ENCODE measurements at regions not wholly inside any gene's neighbourhood (a gene's known extent, or its start where the extent isn't known, plus 50 kb on each side); places are given as distances from the start of the nearest gene placed in this dataset.
"Not testable (repeated sequence)": the region's sequence is repeated elsewhere in the genome, so short reads cannot be mapped to it uniquely, and the experiment has no call there.

DNA sequence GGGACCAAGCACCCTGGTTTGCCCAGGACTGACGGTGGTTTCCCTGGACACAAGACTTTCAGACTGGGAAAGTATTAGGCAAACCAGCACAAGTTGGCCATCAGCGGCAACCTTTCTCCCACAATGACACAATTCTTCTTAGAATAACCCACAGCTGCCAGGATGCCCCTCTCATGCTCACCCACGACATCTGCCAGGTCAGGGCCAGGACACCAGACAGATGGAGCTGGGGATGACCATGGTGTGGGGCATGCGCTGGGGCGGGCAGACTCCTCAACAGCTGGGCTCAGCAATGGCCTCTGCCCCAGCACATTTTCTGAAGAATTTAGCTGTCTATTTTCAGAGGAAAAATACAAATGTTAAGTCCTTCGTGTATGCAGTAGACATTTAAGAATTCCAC, 226.4 kb downstream of the FNDC1 start:
- DNase-seq: no peak

DNA sequence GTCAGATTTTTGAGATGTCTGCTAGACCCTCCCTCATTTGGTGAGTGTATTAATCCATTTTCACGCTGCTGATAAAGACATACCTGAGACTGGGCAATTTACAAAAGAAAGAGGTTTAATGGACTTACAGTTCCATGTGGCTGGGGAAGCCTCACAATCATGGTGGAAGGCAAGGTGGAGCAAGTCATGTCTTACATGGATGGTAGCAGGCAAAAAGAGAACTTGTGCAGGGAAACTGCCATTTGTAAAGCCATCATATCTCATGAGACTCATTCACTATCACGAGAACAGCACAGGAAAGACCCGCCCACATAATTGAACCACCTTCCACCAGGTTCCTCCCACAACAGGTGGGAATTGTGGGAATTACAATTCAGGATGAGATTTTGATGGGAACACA, 223.5 kb downstream of the FNDC1 start:
- not testable (repeated sequence) for DNase-seq

DNA sequence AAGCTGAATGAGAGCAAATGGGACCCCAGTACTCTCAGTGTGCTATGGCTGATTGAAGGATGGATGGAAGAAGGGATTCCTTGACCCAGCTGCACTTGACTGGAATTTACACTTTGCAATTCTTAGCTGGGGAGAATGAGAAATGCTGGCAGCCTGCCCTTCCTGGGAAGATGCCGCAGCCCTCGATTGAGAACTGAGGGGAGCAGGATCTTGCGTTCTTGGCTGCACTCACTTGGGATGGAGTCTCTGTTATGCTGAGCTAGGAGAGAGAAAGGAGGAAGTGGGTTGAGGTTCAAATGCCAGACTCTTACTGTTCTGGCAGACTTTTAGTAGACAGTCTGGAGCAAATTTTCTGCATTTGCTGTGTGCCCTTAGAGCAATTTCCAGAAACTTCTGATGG, 221.2 kb downstream of the FNDC1 start:
- no peak for DNase-seq

DNA sequence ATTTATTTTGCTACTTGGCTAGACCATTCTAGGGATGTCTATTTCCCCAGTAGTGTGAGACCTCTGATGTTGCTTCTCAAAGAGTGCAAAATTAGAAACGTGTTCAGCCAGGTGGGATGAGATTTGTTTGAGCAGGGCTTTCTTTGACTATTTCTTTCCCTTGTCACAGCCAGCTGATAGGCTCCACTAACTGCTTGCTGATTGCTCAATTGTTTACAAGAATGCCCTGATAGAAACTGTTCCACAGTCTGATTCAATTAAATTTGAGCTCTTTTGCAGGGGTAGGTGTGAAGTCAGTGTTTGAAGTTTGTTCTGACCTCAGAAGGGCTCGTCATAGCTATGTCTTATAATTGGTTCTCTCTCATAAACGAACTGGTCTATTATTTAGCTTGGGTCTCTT, 220.5 kb downstream of the FNDC1 start:
- no peak for DNase-seq

DNA sequence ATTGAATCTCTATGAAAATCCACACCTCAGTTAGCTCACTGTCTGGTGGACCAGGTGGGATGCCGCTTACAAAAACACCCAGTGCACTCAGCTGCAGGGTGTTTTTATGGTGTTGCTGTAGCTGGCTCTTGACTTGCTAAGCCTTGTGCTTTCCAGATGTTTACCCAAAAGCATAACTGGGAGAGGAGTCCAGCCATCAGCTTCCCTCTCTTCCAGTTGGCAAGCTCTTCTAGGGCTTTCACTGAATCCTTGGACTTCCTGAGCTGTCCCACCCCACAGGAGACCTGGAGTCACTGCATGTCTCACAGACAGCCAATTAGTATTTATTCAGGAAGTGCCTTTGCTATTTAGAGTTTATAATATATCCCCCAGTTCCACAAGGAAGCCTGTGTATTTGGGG, 210.9 kb downstream of the FNDC1 start:
- no peak for DNase-seq

DNA sequence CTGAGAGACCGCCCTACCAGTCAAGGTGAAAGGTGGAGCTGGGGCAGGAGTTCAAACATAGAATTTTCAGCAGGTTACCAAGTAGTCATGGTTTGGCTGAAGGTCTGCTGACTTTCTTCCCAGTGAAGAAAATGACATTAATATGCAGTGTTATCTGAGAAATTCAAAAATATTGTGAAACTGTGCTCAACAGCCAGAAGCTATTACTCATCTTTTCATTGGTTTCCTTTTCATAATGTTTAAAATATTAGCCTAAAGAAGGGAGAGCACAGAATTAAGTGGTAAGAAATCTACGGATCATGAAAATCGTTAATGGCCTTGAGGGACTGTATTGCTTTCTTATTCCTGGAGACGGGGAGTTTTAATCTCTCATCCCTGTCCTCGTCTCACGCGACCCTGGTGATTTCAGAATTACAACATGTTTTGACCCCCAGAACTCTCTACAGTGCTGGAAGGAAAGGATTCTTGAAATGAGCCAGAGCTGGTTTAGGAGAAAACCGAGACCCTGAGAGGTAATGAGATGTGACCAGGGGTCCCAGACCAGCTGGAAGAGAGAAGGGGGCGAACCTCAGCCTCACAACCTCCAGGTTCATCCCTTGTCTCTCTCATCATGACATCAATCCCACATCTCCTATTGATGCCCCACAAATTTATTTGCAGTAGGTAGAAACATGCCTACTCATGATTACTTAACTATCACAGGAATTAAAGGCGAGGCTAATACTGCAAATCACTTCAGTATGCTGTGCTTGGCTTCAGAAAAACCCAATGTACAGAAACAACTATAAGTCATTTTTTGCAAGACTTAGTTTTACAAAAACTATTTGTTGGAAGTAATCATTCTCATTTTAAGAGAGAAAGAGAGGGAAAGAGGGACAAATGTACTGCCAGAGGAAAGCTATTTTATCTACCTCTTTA, 209.5 kb downstream of the FNDC1 start:
- DNase-seq: no peak

DNA sequence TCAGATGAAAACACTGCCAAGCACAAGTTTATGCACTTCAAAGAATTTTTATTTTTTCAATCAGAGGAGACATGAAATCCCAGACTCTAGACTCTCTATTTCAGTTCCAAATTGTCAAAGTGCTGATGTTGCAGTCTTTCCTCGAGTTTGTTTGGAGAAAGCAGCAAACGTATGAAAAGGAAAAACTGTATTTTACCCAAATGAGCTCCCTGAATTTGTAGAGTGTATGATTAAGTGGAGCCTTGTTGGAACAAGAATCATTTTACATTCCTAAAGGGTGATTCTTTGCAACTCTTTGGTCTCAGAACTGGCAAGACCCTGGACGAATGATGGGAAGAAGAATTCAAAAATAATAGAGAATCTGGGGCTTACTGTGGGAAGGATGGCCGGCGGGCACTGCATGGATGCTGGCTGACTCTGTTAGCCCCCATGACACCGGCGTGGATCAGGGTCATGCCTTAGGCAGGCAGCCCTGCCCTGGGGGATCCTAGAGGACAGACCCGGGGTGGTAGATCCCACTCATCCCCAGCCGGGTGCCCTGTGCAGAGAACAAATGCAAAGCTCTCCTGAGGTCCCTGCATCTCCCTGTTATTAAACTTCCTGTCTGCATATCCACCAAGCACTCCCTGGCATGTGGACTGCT, 207.4 kb downstream of the FNDC1 start:
- DNase-seq: no peak

DNA sequence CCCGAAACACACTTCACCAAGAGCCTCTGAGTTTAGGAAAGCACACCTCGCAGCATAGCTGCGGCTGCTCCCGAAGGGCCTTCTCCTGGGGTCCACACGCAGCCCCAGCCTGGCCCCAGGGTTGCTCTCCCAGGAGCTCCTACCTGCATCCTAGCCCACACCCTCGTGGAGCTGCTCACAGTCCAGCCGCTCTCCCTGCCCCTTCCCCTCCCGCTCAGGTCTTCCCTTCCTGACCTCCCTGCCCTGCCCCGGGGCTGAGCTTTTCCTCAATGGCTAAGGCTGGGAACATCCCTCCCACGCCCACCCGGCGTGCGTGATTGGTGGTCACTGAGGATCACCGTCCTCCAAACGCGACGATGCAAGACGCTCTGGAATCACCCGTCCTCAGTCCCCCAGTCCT, 205.8 kb downstream of the FNDC1 start:
- no peak for DNase-seq

DNA sequence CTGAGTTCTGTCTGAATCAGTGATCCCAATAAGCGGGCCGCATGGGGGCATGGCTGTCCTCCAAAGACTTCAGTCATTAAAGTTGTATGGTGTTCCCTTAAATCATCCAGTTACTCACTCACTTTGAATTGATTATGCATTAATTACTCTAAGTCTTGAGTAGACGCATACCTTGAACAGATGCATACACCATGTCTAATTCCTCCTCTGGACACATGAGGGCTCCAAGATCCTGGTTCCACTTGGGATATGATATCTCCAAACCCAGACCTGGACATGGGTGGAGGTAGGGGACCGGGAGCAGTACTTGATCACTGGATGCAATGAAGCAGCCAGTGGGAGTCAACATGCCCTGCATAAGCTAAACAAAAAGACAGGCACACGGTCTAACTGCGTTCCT, 204.5 kb downstream of the FNDC1 start:
- no peak for DNase-seq

DNA sequence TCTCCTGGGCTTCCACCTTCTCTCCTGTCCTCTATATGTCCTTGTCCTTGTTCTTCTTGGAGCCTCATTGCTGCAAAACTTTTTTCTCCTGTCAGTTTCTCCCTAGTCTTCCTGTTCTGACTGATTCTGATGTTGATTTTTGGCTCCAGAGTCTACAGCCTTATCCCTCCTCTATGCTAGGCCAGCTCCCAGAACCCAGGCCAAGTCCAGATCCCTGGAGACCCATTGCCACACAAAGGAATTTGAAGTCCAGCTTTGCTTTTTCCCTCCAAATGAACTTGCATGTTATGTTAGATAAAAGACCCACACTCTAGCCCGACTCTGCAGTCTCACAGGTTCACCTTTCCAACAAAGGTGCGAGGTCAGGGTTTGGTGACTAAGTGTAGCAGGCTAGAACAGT, 203.1 kb downstream of the FNDC1 start:
- no peak for DNase-seq

DNA sequence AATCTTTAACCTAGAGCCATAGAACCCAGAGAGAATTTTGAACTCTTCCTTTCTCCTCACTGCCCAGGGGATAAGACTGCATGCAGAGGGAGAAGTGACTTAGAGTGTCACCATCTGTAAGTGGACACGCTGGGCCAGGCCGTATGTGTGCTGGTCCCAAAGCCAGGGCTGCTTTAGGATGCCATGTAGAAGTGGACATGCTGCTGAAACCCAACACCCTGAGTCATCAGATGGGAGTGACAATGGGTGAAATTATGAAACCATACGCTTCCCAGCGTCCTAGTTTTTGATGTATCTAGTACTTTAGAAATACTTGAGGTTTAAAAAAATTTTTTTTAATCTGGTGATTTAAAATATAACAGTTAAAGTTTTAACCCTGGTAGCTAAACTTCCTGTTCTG, 191.1 kb downstream of the FNDC1 start:
- no peak for DNase-seq

DNA sequence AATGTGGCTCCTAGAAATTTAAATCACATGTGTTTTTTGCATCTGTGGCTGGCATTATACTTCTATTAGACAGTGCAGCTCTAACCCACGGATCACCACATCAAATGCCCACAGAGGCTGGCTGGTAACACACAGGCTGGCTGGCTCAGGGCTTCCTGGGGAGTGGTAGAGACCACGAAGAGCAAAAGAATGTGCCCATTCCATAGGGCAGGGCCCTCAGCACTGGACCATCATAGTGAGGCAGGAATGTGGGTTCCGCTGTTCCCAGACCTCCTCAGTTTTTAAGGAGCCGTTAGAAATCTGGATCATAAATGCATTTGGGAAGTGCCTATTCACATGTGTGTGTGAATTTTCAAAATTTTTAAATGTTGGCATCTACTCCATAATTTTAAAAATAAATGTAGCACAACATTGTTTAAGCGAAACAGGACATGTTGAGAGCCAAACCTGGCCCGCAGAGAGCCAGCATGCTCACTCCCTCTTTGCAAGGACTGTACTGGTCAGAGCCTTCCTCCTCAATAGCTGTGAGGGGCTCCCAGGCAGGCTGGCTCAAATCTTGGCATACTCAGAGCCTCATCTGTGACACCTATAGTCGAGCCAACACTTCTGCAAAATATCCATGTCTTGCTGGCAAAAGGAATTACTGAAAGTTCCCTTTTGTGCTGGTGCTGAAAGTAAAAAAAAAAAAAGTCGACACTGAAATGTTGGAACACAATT, 190.5 kb downstream of the FNDC1 start:
- DNase-seq: no peak

DNA sequence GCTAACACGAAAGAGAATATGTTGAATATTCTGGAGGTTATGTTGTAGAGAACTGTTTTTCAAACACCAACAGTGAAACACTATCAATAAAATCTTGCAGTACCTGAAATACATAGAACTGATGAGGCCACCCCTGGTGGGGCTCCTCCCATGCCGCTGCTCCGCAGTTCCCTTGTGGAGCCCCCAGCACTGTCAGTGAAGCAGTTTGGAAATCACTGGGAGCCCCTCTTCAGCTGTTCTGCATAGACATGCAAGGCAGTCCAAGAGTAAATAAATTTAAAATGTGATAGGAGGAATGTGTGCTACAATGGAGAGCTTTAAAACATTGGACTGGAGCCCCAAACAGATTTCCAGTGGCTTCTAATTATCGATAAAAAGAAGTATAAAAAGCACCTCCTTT, 189.4 kb downstream of the FNDC1 start:
- DNase-seq: no peak

DNA sequence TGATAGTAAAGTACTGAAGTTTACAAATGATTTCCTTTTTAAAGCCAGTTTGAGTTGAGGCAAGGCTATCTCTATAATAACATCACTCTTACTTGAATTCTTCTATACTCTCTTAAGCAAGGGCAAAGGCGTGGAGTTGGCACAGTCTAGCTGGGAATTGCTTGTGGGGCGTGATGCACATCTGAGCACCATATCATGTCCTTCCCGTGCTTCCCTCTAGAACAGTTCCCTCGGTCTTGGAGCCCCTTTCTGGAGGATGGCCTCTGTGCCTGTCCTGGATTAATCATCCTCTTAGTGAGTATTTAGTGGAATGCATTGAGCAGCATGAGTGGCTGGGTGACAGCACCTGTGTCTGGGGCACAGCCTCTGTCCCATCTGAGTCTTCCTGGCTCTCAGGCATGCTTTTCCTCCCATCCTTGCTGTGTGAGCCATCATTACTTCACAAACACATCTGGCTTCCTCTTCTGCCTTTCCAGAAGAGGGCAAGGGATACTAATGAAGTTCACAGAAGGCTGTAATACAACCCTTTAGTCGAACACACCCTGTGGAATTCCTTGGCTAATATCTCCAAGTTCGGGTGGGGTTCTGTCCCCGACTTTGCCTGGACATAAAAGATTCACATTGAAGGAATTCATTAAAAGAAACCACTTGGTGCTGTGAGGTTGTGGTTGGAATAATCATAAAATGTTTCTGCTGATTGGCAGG, 188.2 kb downstream of the FNDC1 start:
- DNase-seq: no peak

DNA sequence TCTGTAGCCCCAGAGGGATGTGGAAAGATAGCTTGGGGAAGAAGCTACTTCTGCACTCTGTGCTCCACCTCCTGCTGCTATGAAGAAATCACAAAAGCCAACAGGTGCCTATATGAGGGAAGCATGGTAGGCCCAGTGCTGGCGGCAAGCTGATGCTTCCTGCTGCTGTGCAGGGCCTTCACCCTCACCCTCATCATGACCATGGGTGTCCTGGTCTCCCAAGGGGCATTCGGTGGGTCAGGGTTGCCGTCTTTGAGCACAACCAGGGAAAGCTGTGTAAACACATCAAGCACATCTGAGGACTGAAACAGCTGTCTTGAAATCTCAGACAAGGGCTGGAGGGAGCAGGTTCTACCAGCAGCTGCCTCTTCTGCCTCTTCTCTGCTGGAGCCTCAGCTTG, 184.0 kb downstream of the FNDC1 start:
- DNase-seq: no peak

DNA sequence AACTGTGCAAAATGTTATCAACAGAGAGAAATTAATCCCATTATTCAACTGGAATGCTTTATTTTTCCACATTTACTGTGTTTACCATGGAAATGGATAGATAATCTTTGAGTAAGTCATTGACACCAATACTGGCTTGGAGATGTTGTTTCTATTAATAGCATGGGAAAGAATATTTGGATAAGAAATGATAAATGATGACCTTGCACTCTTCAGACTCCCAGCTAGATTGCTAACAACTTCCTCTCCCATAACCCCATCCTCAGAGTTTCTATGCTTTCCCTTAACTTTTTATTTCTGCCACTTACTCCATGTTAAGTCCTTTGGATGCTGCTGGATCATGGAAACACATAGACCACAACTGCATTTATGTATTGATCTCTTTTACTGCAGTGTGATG, 182.5 kb downstream of the FNDC1 start:
- DNase-seq: no peak

DNA sequence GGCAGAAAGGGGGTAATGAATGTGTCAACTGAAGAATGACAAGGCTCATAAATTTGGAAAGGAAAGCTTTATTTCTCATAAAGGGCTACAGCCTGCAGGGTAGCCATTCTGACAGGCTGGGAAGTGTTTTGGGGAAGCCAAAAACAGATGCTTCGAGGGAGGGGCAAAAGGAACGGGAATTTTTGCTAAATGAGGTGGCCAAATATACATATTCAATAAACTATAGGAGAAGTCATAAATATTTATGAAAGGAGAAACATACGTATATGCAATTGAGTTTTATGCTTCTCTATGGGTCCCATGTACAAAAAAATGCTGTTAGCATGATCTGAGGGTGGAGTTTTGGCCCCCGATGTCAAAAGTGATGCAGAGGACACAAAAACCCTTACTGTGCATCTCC, 180.7 kb downstream of the FNDC1 start:
- no peak for DNase-seq

DNA sequence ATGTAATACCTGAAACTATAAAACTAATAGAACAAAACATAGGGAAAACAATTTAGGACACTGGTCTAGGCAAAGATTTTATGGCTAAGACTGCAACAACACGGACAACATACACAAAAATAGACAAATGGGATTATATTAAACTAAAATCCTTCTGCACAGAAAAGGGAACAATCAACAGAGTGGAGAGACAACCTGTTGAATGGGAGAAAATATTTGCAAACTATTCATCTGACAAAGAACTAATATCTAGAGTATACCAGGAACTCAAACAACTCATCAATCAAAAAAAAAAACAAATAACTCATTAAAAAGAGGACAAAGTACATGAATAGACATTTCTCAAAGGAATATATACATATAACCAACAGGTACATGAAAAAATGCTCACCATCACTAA, 174.5 kb downstream of the FNDC1 start:
- DNase-seq: no peak

DNA sequence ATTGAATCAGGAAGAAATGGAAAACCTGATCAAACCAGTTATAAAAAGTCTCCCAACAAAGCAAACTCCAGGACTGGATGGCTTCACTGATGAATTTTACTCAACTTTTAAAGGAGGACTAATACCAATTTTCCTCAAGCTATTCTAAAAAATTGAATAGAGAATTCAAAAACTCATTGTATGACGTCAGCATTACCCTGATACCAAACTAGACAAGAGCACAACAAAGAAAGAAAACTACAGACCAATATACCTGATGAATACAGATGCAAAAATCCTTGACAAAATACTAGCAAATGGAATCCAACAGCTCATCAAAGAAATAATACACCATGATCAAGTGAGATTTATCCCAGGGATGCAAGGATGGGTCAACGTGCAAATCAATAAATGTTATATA, 172.9 kb downstream of the FNDC1 start:
- no peak for DNase-seq

DNA sequence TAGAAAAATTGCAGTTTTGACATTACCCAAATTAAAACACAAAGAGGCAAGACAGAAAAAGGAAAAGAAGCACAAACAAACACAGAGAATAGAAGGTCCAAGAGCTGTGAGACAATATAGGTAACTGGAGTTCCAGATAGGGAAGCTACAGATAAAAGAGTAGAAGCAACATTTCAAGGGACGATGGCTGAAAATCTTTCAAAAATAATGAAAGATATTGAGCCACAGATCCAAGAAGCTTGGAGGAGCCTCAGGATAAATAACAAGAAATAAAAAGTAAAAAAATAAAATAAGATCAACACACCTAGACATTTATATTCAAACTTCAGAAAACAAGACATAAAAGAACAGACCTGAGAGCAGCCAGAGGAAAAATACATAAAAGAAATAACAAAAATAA, 164.9 kb downstream of the FNDC1 start:
- DNase-seq: no peak

DNA sequence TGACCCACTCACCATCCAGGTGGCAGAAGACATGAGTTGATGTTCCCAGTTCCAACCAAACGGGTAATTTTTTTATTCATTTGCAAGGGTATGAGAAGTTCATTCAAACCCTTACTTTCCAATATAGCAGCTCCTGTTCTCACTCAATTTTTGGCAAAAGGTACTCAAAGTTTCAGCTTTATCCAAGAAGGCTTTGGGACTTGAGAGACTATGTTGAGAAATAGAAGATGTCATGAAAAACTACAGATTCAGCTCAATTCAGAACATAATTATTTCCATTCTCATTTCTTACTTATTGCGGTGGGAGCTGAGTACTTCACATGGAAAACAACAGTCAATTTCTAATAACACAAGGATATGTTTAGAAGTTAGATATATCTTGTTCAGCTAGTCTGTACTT, 162.3 kb downstream of the FNDC1 start:
- no peak for DNase-seq

DNA sequence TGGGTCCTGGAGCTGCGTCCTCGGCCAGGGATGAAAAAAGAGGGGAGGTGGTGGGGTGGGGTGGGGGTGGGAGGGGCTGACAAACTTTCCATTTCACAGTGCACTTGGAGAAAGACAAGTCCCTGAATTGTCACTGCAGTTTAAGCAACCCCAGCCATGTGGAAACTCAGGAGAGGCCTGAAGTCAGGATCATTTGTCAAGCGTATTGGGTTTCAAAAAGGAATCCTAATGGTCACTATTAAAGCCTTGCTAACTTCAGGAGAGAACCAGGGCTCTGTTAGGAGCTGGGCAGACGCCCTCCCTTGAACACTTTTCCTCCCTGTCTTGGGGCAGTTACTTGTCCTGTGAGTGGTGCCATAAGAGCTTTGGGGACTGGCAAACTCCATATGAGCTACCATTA, 159.9 kb downstream of the FNDC1 start:
- no peak for DNase-seq

DNA sequence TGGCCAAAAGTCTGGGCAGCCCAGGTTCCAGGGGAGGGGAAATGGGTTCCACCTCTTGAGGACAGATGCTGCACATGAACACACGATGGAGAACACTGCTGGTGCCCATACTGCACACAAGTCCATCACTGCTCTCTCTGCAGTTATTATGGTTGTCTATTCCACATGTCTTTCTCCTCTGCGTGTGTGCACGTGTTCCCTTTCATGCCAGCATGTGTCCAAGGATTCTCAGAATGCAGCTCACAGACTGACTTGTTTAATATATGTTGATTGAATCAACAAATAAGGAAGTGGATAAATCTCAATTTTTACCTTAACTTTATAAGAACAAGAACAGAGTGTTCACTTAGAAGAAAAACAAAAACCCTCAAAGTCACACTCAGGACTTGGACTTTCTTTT, 158.9 kb downstream of the FNDC1 start:
- no peak for DNase-seq
